GM23248 (cell line): ENCODE measurements at regions not wholly inside any gene's neighbourhood (a gene's known extent, or its start where the extent isn't known, plus 50 kb on each side); places are given as distances from the start of the nearest gene placed in this dataset.
A peak's percentile ranks its signal among the peaks of the same experiment; 100 is the strongest.

ENCODE experiments used
- DNase-seq: peaks from one replicate; pipeline ENCODE4 v3.0.0-alpha.2; 2015
- H2AFZ ChIP-seq: fragments of 200-600 bp; sonication (generic); 2 replicates; pipeline ENCODE4 v1.6.1; 2016; ENCODE audit warnings: antibody characterized with exemption
- H3F3A ChIP-seq: fragments of 200-600 bp; sonication (generic); 2 replicates; pipeline ENCODE4 v1.6.1; 2016; ENCODE audit warnings: mild to moderate bottlenecking, antibody characterized with exemption, mixed run types; ENCODE audit not compliant: insufficient read depth
- H3K27ac ChIP-seq: fragments of 200-600 bp; sonication (generic); 2 replicates; pipeline ENCODE4 v1.5.1; 2016; ENCODE audit warnings: mild to moderate bottlenecking
- H3K27me3 ChIP-seq: fragments of 200-600 bp; sonication (generic); replicated peaks from 2 replicates; pipeline ENCODE4 v1.6.1; 2016; ENCODE audit warnings: mild to moderate bottlenecking; ENCODE audit not compliant: insufficient read depth
- H3K36me3 ChIP-seq: fragments of 200-600 bp; sonication (generic); 2 replicates; pipeline ENCODE4 v1.6.1; 2016; ENCODE audit warnings: low read depth, mild to moderate bottlenecking
- H3K4me1 ChIP-seq: fragments of 200-600 bp; sonication (generic); 2 replicates; pipeline ENCODE4 v1.6.1; 2016; ENCODE audit warnings: mild to moderate bottlenecking; ENCODE audit not compliant: insufficient read depth
- H3K4me2 ChIP-seq: fragments of 200-600 bp; sonication (generic); one replicate; pipeline ENCODE4 v1.6.1; 2016; ENCODE audit warnings: mild to moderate bottlenecking; ENCODE audit not compliant: unreplicated experiment
- H3K4me3 ChIP-seq: fragments of 200-600 bp; sonication (generic); 2 replicates; pipeline ENCODE4 v1.5.1; 2016; ENCODE audit warnings: mild to moderate bottlenecking
- H3K79me2 ChIP-seq: fragments of 200-600 bp; sonication (generic); 2 replicates; pipeline ENCODE4 v1.6.1; 2016; ENCODE audit warnings: mild to moderate bottlenecking; ENCODE audit not compliant: insufficient read depth
- H3K9ac ChIP-seq: fragments of 200-600 bp; sonication (generic); 2 replicates; pipeline ENCODE4 v1.6.1; 2016; ENCODE audit warnings: mild to moderate bottlenecking
- H3K9me2 ChIP-seq: fragments of 200-600 bp; sonication (generic); 2 replicates; pipeline ENCODE4 v1.6.1; 2016; ENCODE audit warnings: mixed run types, mild to moderate bottlenecking, moderate library complexity; ENCODE audit not compliant: insufficient read depth
- H3K9me3 ChIP-seq: fragments of 200-600 bp; sonication (generic); one replicate; pipeline ENCODE4 v1.6.1; 2017; ENCODE audit warnings: low read depth
- H4K20me1 ChIP-seq: fragments of 200-600 bp; sonication (generic); 2 replicates; pipeline ENCODE4 v1.6.0; 2016; ENCODE audit not compliant: insufficient read depth
- EZH2 ChIP-seq: fragments of 200-600 bp; sonication (generic); IDR thresholded peaks from 2 replicates; pipeline ENCODE4 v1.6.1; 2018; ENCODE audit warnings: antibody characterized with exemption, mild to moderate bottlenecking; ENCODE audit not compliant: insufficient read depth, poor library complexity, severe bottlenecking
- EZH2phosphoT487 ChIP-seq: fragments of 200-600 bp; sonication (generic); IDR thresholded peaks from 2 replicates; pipeline ENCODE4 v1.6.1; 2018; ENCODE audit warnings: antibody characterized with exemption, moderate library complexity, mild to moderate bottlenecking, low read depth; ENCODE audit not compliant: insufficient read depth
- WGBS, 2 experiments: methylation state at CpG; one replicate each; pipeline ENCODE4 v1.1.6; 2015 to 2017; ENCODE audit warnings: low lambda C conversion rate in 2 of 2, low coverage in 1 of 2; ENCODE audit errors: missing lambda C conversion rate in 2 of 2; 5-methylcytosine and 5-hydroxymethylcytosine counted together
- in situ Hi-C: fragments of 300-500 bp; cut with MboI; formaldehyde crosslinking; loops from 2 replicates; pipeline ENCODE4 v1.15.0; 2020

- no peak overlapping the region for H2AFZ ChIP-seq
- no peak for DNase-seq
- no peaks in the 10 kb centered on the region for H4K20me1 ChIP-seq
- WGBS, 2 experiments, result 94% methylated on average over 4 of the region's 4 CpGs
- H3K79me2 ChIP-seq, result no peaks in the 10 kb centered on the region
- no peaks in the 10 kb centered on the region for H3K36me3 ChIP-seq
- H3K4me3 ChIP-seq, result no peak overlapping the region
- H3K9ac ChIP-seq, result no peak overlapping the region
- H3K9me2 ChIP-seq, result no peaks in the 10 kb centered on the region
- H3K4me1 ChIP-seq, result peaks cover 7% of the 10 kb centered on the region; the same call in 1 of the 2 replicates
- H3K27me3 ChIP-seq, result no peaks in the 10 kb centered on the region
- no peak overlapping the region for H3K4me2 ChIP-seq
- TF ChIP-seq EZH2phosphoT487, result no peak
- peaks cover 9% of the 10 kb centered on the region; the same call in 1 of the 2 replicates for H3F3A ChIP-seq
- in situ Hi-C loops, result no loop called here
- H3K27ac ChIP-seq, result no peak overlapping the region
- H3K9me3 ChIP-seq, result no peaks in the 10 kb centered on the region
Observed at GRCh38 chr11:111176603-111177002, 68.9 kb upstream of the POU2AF2 start.

DNA sequence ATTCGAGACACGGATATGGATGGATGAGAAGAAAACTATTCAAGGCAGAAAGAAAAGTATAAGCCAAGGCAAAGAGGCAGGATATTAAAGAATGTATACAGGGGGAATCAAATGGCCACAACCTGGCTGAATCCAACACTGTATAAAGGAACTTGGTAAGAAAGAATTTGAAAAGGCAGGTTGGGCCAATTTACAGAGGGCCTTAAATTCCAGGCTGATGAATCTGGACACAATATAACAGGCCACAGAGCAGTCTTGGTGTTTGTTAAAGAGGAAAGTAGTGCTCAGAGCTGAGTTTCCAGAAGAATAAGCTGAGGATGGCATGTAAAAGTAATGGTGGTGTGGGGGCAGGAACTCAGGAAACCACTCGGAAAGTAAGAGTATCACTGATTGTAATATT lies 72.3 kb upstream of the POU2AF2 start:
- peak; percentile 46 for DNase-seq
- H3K4me3 ChIP-seq, result no peak overlapping the region
- peak overlapping the region; percentile 32; the same call in 1 of the 2 replicates for H2AFZ ChIP-seq
- no peak overlapping the region for H3K27ac ChIP-seq
- peaks cover 7% of the 10 kb centered on the region; the same call in 1 of the 2 replicates for H3K4me1 ChIP-seq
- H3K36me3 ChIP-seq, result no peaks in the 10 kb centered on the region
- H3K9ac ChIP-seq, result no peak overlapping the region
- TF ChIP-seq EZH2, result no peak
- TF ChIP-seq EZH2phosphoT487, result no peak
- H3F3A ChIP-seq, result peaks cover 9% of the 10 kb centered on the region; the same call in 1 of the 2 replicates
- H3K9me3 ChIP-seq, result no peaks in the 10 kb centered on the region
- no peaks in the 10 kb centered on the region for H4K20me1 ChIP-seq
- 97 to 98% methylated on average over 3 of the region's 3 CpGs for WGBS, 2 experiments
- H3K9me2 ChIP-seq, result no peaks in the 10 kb centered on the region
- in situ Hi-C loops, result no loop called here
- H3K4me2 ChIP-seq, result no peak overlapping the region
- H3K27me3 ChIP-seq, result no peaks in the 10 kb centered on the region
- no peaks in the 10 kb centered on the region for H3K79me2 ChIP-seq

DNA sequence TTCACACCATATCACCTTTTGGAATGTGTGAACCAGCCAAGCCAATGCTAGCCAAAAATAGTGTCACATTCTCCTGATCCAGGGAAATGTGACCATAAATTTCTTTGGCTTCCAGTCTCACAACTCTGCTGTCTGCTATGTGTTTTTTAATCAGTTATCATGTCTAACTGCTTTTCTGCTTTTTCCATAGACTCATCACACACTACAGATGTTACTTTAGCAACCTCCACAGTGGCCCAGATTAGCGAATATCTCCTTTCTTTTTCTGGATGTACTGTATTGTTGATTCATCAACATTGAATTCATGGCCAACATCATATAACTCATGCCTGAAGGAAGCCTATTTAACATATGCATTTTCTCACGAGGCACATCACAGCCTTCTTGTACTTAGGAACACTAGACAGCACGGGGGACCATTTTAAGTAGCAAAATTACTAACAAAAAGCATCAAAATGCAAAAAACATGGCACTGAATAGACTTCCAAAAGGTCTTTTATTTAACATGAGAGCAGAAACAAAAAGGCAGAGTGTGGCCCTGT lies 73.1 kb upstream of the POU2AF2 start:
- DNase-seq, result no peak
- no peak overlapping the region for H3K27ac ChIP-seq
- H3K4me1 ChIP-seq, result peaks cover 7% of the 10 kb centered on the region; the same call in 1 of the 2 replicates
- H3K9me3 ChIP-seq, result no peaks in the 10 kb centered on the region
- H3K9ac ChIP-seq, result no peak overlapping the region
- in situ Hi-C loops, result no loop called here
- H3K79me2 ChIP-seq, result no peaks in the 10 kb centered on the region
- no peaks in the 10 kb centered on the region for H3K9me2 ChIP-seq
- no peak overlapping the region for H3K4me2 ChIP-seq
- no peak for TF ChIP-seq EZH2
- TF ChIP-seq EZH2phosphoT487, result no peak
- peaks cover 9% of the 10 kb centered on the region; the same call in 1 of the 2 replicates for H3F3A ChIP-seq
- H3K4me3 ChIP-seq, result no peak overlapping the region
- H4K20me1 ChIP-seq, result no peaks in the 10 kb centered on the region
- H3K27me3 ChIP-seq, result no peaks in the 10 kb centered on the region
- 85 to 86% methylated on average over 3 of the region's 3 CpGs for WGBS, 2 experiments
- no peak overlapping the region for H2AFZ ChIP-seq
- H3K36me3 ChIP-seq, result no peaks in the 10 kb centered on the region

DNA sequence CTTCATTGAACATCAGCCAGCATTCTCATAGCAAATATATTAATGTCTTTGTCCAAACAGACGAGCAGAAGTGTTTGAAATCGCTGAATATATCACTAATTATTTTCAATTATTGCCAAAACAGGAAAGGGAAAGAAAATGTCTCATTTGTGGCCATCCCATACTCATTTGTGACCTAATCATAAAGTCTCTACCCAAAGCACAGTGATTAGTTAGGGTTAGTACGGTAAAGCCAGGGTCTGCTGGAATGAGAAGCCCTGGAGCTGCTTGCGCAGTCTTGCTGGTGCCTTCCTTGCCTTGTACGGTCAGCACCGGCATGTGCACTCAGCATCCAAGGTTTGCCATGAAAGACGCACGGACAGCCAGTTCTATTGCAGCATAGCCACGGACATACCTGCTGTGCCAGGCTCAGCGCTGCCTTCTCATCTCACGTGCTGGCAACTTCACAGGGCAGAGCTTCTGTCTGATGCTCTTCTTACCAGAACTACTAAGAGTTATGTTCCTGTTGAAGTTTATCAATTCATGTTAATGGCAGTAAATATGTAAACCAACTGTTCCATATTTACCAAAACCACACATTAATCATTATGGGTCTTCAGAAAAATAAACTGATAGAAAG lies 74.7 kb upstream of the POU2AF2 start:
- Histone ChIP-seq H3K4me3 (no peak overlapping the region), H3K27ac (no peak overlapping the region), H3F3A (peaks cover 9% of the 10 kb centered on the region; the same call in 1 of the 2 replicates), H3K36me3 (no peaks in the 10 kb centered on the region), H4K20me1 (no peaks in the 10 kb centered on the region), H3K9me3 (no peaks in the 10 kb centered on the region), H3K9ac (no peak overlapping the region), H3K9me2 (no peaks in the 10 kb centered on the region), H3K79me2 (no peaks in the 10 kb centered on the region), H3K4me2 (no peak overlapping the region), H3K27me3 (no peaks in the 10 kb centered on the region), H2AFZ (no peak overlapping the region), H3K4me1 (peaks cover 7% of the 10 kb centered on the region; the same call in 1 of the 2 replicates)
- DNase-seq, result no peak
- TF ChIP-seq EZH2 (no peak), EZH2phosphoT487 (no peak)
- WGBS, 2 experiments, result 90 to 91% methylated on average over 11 of the region's 11 CpGs
- in situ Hi-C loops, result no loop called here
